Keratinocyte (primary cell): ENCODE measurements at regions not wholly inside any gene's neighbourhood (a gene's known extent, or its start where the extent isn't known, plus 50 kb on each side); places are given as distances from the start of the nearest gene placed in this dataset.

Experiments
- CTCF ChIP-seq, 3 experiments: IDR thresholded peaks in 1 of 3; conservative IDR thresholded peaks in 1 of 3; optimal IDR thresholded peaks in 1 of 3; 2 replicates in 2 of 3; 3 replicates in 1 of 3; pipeline versions ENCODE3 to v1.5.1; 2011; ENCODE audit warnings: low read length in 3 of 3, mild to moderate bottlenecking in 3 of 3, moderate library complexity in 2 of 3, control low read depth in 1 of 3, inconsistent platforms in 1 of 3; ENCODE audit not compliant: insufficient read depth in 2 of 3; ENCODE audit errors: extremely low read depth in 1 of 3
- EZH2 ChIP-seq: IDR thresholded peaks from one replicate; pipeline ENCODE4 v1.6.1; 2012; ENCODE audit warnings: inconsistent platforms, mild to moderate bottlenecking, low read length, moderate library complexity

GRCh38 chr22:22158965-22159364 lies 85.6 kb upstream of the VPREB1 start:
- TF ChIP-seq CTCF (optimal IDR thresholded peaks at IDR 0.05 in 1 of 3, IDR thresholded peaks at IDR 0.05 in 1 of 3, conservative IDR thresholded peaks at IDR 0.05 in 1 of 3; ENCODE audit: extremely low read depth in 1 of 3, insufficient read depth in 2 of 3, low read length in 3 of 3) (no peak), EZH2 (no peak)
